C4-2B (cell line): ENCODE measurements at regions not wholly inside any gene's neighbourhood (a gene's known extent, or its start where the extent isn't known, plus 50 kb on each side); places are given as distances from the start of the nearest gene placed in this dataset.

Experiments used
- H3K27ac ChIP-seq: fragments of 450-650 bp; 2 replicates; pipeline ENCODE4 v1.5.1; 2017
- CTCF ChIP-seq: fragments of 450-650 bp; conservative IDR thresholded peaks from 2 replicates; pipeline ENCODE4 v1.5.1; 2017; ENCODE audit warnings: mild to moderate bottlenecking
- ZFX ChIP-seq: fragments of 450-650 bp; IDR thresholded peaks from 2 replicates; pipeline ENCODE4 v1.6.1; 2017

GRCh38 chr3:72232331-72232730 lies 447.4 kb upstream of the PROK2 start:
- TF ChIP-seq ZFX (no peak), CTCF (no peak)
- H3K27ac ChIP-seq = no peak overlapping the region; the same call in 1 of the 2 replicates

GRCh38 chr3:72231439-72232196 lies 446.7 kb upstream of the PROK2 start:
- peak overlapping the region; percentile 58 for H3K27ac ChIP-seq
- no peak for TF ChIP-seq CTCF
- no peak for TF ChIP-seq ZFX

GRCh38 chr3:72230774-72231379 lies 445.9 kb upstream of the PROK2 start:
- H3K27ac ChIP-seq = peak overlapping the region; percentile 58
- TF ChIP-seq ZFX (no peak), CTCF (no peak)

- TF ChIP-seq CTCF (no peak), ZFX (no peak)
- H3K27ac ChIP-seq = peak overlapping the region; percentile 58; the same call in 1 of the 2 replicates
These were observed 445.0 kb upstream of the PROK2 start for GRCh38 chr3:72229952-72230351.

GRCh38 chr3:72227486-72228070 lies 442.6 kb upstream of the PROK2 start:
- TF ChIP-seq ZFX (no peak), CTCF (no peak)
- no peak overlapping the region for H3K27ac ChIP-seq

GRCh38 chr3:72224804-72225509 lies 440.0 kb upstream of the PROK2 start:
- H3K27ac ChIP-seq = no peak overlapping the region
- TF ChIP-seq ZFX = no peak

- TF ChIP-seq ZFX (no peak), CTCF (no peak)
- H3K27ac ChIP-seq = no peak overlapping the region
These were observed 438.7 kb upstream of the PROK2 start for GRCh38 chr3:72223628-72224027.
